ENCODE measurements at regions not wholly inside any gene's neighbourhood (a gene's known extent, or its start where the extent isn't known, plus 50 kb on each side); places are given as distances from the start of the nearest gene placed in this dataset.
"Not testable (repeated sequence)": the region's sequence is repeated elsewhere in the genome, so short reads cannot be mapped to it uniquely, and the experiment has no call there.

DNA sequence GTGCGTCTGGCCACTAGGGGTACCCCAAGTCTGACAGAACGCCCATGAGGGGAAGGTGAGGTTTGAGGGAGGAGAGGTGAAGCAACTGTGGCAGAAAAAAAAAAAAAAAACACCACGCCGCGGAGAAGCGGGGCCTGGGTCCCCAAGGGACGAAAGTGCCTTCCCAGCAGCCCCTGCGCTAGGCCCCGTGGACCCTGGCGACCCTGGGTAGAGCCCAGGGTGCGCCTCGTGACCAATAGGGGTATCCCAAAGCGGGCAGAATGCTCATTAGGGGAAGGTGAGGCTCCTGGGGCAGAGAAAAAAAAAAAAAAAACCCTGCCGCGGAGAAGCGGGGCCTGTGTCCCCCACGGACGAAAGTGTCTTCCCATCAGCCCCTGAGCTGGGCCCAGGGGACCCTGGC, 191.4 kb downstream of the POTEM start:
- H3K4me3 ChIP-seq; H2AFZ ChIP-seq; H3K9me3 ChIP-seq (ENCODE audit: insufficient read depth, low read depth); H3F3A ChIP-seq (ENCODE audit: insufficient read depth, low read depth); CTCF ChIA-PET; intact Hi-C loops (cut with micrococcal nuclease; ENCODE audit: unreplicated experiment); H3K27me3 ChIP-seq (ENCODE audit: insufficient read depth, low read depth); BruUV-seq (replicated peaks); H3K79me2 ChIP-seq (ENCODE audit: low read depth); POLR2A ChIA-PET (ENCODE audit: unreplicated experiment); H3K9me2 ChIP-seq (ENCODE audit: insufficient read depth); H3K4me2 ChIP-seq; DNase-seq; H4K20me1 ChIP-seq (ENCODE audit: insufficient read depth); H3K36me3 ChIP-seq (ENCODE audit: low read depth); H3K4me1 ChIP-seq (replicated peaks; ENCODE audit: insufficient read depth); H3K27ac ChIP-seq: not testable (repeated sequence)

DNA sequence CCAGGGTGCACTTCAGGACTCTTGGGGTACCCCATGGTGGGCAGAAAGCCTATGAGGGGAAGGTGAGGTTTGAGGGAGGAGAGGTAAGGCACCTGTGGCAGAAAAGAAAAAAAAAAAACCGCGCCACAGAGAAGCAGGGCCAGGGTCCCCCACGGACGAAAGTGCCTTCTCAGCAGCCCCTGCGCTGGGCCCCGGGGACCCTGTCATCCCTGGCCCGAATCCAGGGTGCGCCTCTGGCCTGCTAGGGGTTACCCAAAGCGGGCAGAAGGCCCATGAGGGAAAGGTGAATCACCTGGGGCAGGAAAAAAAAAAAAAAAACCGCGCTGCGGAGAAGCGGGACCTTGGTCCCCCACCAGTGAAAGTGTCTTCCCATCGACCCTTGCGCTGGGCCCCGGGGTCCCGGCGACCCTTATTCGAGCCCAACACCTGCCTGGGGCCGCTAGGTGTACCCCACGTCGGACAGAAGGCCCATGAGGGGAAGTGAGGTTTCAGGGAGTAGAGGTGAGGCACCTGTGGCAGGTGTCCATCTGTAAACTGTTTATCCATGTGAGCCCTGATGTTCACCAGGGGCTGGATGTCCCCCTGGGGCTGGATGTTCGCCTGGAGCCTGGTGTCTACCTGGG, 191.9 kb downstream of the POTEM start:
- H3K9me2 ChIP-seq (ENCODE audit: insufficient read depth); H3K27me3 ChIP-seq (ENCODE audit: insufficient read depth, low read depth); H3K4me1 ChIP-seq (replicated peaks; ENCODE audit: insufficient read depth); H3K36me3 ChIP-seq (ENCODE audit: low read depth); BruUV-seq (replicated peaks); POLR2A ChIA-PET (ENCODE audit: unreplicated experiment); H4K20me1 ChIP-seq (ENCODE audit: insufficient read depth); DNase-seq; H3K4me2 ChIP-seq; CTCF ChIA-PET; H3K9me3 ChIP-seq (ENCODE audit: insufficient read depth, low read depth); H3K79me2 ChIP-seq (ENCODE audit: low read depth); intact Hi-C loops (cut with micrococcal nuclease; ENCODE audit: unreplicated experiment); H3K27ac ChIP-seq; H3F3A ChIP-seq (ENCODE audit: insufficient read depth, low read depth); H2AFZ ChIP-seq; H3K4me3 ChIP-seq: not testable (repeated sequence)

DNA sequence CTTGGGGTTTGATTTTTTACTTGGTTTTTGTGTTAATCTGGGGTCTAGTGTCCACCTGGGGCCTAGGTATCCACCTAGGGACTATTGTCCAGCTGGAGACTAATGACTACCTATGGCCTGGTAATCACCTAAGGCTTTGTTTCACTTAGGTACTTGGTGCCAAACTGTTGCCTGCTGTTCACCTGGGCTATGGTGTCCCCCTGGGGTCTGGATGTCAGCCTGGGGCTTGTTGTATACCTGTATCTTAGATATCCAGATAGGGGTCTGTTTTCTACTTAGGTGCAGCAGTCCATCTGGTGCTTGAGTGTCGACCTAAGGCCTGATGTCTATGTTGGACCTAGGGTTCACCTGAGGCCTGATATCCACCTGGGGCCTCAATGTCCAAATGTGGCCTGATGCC, 193.1 kb downstream of the POTEM start:
- H3K36me3 ChIP-seq (ENCODE audit: low read depth); DNase-seq; H3K4me1 ChIP-seq (replicated peaks; ENCODE audit: insufficient read depth); BruUV-seq (replicated peaks); H3K4me2 ChIP-seq; H3K79me2 ChIP-seq (ENCODE audit: low read depth); H2AFZ ChIP-seq; intact Hi-C loops (cut with micrococcal nuclease; ENCODE audit: unreplicated experiment); H3K27me3 ChIP-seq (ENCODE audit: insufficient read depth, low read depth); POLR2A ChIA-PET (ENCODE audit: unreplicated experiment); H4K20me1 ChIP-seq (ENCODE audit: insufficient read depth); H3K9me2 ChIP-seq (ENCODE audit: insufficient read depth); H3K4me3 ChIP-seq; H3K27ac ChIP-seq; CTCF ChIA-PET; H3K9me3 ChIP-seq (ENCODE audit: insufficient read depth, low read depth); H3F3A ChIP-seq (ENCODE audit: insufficient read depth, low read depth): not testable (repeated sequence)

DNA sequence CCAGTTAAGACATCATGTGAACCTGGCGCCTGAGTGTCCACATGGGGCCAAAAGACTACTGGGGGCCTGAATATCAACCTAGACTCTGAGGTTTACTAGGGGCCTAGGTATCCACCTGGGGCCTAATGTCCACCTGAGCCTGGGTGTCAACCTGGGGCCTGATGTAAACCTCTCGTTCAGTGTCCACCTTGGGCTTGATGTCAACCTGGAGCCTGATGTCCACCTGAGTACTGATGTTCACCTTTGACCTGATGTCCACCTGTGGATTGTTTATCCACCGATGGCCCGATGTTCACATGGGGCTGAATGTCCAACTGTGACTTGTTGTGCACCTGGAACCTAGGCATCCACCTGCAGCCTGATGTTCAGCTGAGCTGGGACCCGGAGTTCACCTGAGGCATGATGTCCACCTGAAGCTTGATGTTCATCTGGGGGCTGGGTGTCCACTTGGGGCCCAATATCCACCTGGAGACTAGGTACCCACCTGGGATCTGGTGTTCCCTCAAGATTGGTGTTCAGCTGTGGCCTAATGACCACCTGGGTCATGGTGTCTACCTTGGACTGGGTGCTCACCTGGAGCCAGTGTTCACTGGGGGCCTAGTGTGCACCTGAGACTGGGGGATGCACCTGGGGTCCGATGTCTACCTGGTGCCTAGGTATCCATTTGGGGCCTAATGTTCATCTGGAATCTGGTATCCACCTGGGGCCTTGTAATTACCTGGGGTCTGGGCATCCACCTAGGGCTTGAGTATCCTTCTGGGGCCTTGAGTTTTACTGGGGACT, 194.2 kb downstream of the POTEM start:
- H3F3A ChIP-seq (ENCODE audit: insufficient read depth, low read depth); intact Hi-C loops (cut with micrococcal nuclease; ENCODE audit: unreplicated experiment); H3K36me3 ChIP-seq (ENCODE audit: low read depth); POLR2A ChIA-PET (ENCODE audit: unreplicated experiment); H3K79me2 ChIP-seq (ENCODE audit: low read depth); H3K4me1 ChIP-seq (replicated peaks; ENCODE audit: insufficient read depth); H3K27me3 ChIP-seq (ENCODE audit: insufficient read depth, low read depth); H3K4me3 ChIP-seq; H3K4me2 ChIP-seq; H3K27ac ChIP-seq; BruUV-seq (replicated peaks); H3K9me3 ChIP-seq (ENCODE audit: insufficient read depth, low read depth); H2AFZ ChIP-seq; DNase-seq; H4K20me1 ChIP-seq (ENCODE audit: insufficient read depth); H3K9me2 ChIP-seq (ENCODE audit: insufficient read depth); CTCF ChIA-PET: not testable (repeated sequence)

DNA sequence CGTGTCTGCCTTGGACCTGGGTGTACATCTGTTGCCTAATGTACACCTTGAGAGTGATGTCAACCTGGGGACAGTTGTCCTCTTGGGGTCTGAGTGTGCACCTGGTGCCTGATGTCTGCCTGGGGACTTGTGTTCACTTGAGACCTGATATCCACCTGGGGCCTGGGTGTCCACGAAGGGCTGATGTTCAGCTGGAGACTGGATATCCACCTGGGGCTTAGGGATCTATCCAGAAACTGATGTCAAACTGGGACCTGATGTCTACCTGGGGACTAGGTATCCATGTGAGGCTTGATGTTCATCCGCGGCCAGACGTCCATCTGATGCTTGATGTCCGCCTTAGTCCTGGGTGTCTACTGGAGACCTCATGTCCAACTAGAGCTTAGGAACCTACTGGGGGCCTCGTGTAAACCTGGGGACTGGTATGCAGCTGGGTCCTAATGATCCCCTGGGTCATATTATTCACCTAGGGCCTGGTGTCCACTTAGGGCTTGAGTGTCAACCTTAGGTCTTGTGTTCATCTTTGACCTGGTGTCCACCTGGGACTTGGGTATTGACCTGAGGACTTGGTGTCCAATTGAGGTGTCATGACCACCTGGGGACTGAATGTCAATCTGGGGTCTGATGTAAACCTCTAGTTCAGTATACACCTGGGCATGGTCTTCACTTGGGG, 194.9 kb downstream of the POTEM start:
- BruUV-seq (replicated peaks); H3F3A ChIP-seq (ENCODE audit: insufficient read depth, low read depth); H3K9me3 ChIP-seq (ENCODE audit: insufficient read depth, low read depth); H3K4me3 ChIP-seq; H3K4me1 ChIP-seq (replicated peaks; ENCODE audit: insufficient read depth); H3K36me3 ChIP-seq (ENCODE audit: low read depth); DNase-seq; H4K20me1 ChIP-seq (ENCODE audit: insufficient read depth); H3K27me3 ChIP-seq (ENCODE audit: insufficient read depth, low read depth); H3K9me2 ChIP-seq (ENCODE audit: insufficient read depth); H3K4me2 ChIP-seq; CTCF ChIA-PET; H3K79me2 ChIP-seq (ENCODE audit: low read depth); H2AFZ ChIP-seq; POLR2A ChIA-PET (ENCODE audit: unreplicated experiment); intact Hi-C loops (cut with micrococcal nuclease; ENCODE audit: unreplicated experiment); H3K27ac ChIP-seq: not testable (repeated sequence)

DNA sequence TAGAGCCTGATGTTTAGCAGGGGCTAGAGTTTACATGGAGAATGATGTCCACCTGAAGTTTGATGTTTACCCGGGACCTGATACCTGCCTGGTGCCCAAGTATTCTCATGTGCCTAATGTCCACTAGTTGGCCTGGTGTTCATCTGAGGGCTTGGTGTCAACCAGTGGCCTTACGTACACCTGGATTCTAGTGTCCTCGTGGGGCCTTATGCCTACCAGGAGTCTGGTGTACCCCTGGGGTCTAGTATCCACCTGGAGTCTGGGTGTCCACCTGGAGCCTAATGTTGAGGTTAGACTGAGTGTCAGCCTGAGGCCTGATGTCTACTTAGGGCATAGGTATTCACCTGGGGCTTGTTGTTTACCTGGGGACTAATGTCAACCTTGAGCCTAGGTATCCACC, 195.7 kb downstream of the POTEM start:
- H4K20me1 ChIP-seq (ENCODE audit: insufficient read depth); H2AFZ ChIP-seq; H3K27me3 ChIP-seq (ENCODE audit: insufficient read depth, low read depth); H3K9me3 ChIP-seq (ENCODE audit: insufficient read depth, low read depth); H3K79me2 ChIP-seq (ENCODE audit: low read depth); BruUV-seq (replicated peaks); H3K4me2 ChIP-seq; intact Hi-C loops (cut with micrococcal nuclease; ENCODE audit: unreplicated experiment); H3K4me1 ChIP-seq (replicated peaks; ENCODE audit: insufficient read depth); H3K4me3 ChIP-seq; POLR2A ChIA-PET (ENCODE audit: unreplicated experiment); CTCF ChIA-PET; H3F3A ChIP-seq (ENCODE audit: insufficient read depth, low read depth); DNase-seq; H3K27ac ChIP-seq; H3K36me3 ChIP-seq (ENCODE audit: low read depth); H3K9me2 ChIP-seq (ENCODE audit: insufficient read depth): not testable (repeated sequence)

DNA sequence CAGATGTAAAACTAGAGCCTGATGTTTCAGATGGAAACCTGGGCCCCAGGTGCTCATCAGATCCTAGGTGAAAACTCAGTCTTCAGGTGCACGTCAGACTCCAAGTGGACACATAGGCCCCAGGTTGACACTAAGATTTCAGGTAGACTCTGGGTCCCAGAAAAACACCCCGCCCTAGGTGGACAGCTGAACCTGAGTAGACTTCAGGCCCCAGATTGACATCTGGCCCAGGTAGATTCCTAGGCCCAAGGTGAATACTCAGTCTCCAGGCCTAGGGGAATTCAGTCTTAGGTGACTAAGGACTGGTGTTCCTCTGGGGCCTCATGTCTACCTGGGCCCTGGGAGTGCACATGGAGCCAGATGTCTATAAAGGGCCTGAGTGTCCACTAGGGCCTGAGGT, 196.7 kb downstream of the POTEM start:
- H3K9me2 ChIP-seq (ENCODE audit: insufficient read depth); POLR2A ChIA-PET (ENCODE audit: unreplicated experiment); H3K4me2 ChIP-seq; H4K20me1 ChIP-seq (ENCODE audit: insufficient read depth); H3K9me3 ChIP-seq (ENCODE audit: insufficient read depth, low read depth); H3F3A ChIP-seq (ENCODE audit: insufficient read depth, low read depth); H3K79me2 ChIP-seq (ENCODE audit: low read depth); H3K36me3 ChIP-seq (ENCODE audit: low read depth); H3K27ac ChIP-seq; DNase-seq; intact Hi-C loops (cut with micrococcal nuclease; ENCODE audit: unreplicated experiment); H2AFZ ChIP-seq; BruUV-seq (replicated peaks); H3K4me3 ChIP-seq; CTCF ChIA-PET; H3K4me1 ChIP-seq (replicated peaks; ENCODE audit: insufficient read depth); H3K27me3 ChIP-seq (ENCODE audit: insufficient read depth, low read depth): not testable (repeated sequence)
